HEK293 (cell line): ENCODE measurements at regions not wholly inside any gene's neighbourhood (a gene's known extent, or its start where the extent isn't known, plus 50 kb on each side); places are given as distances from the start of the nearest gene placed in this dataset.

ENCODE experiments used
- CTCF ChIA-PET: fragments of 350-600 bp; formaldehyde crosslinking; extraction: SDS; loops from one replicate; lab custom pipeline; 2021; ENCODE audit warnings: antibody characterized with exemption; lab: Yijun Ruan, JAX
- POLR2A ChIA-PET: fragments of 300-600 bp; formaldehyde crosslinking; extraction: SDS; loops from one replicate; lab custom pipeline; 2020; ENCODE audit warnings: antibody characterized with exemption, inconsistent platforms; lab: Yijun Ruan, JAX
- H3K27ac ChIP-seq: fragments of 200-500 bp; sonication (Bioruptor generic); 2 replicates; pipeline ENCODE4 v1.5.1; 2014; ENCODE audit warnings: low read depth, low read length, control low read depth, inconsistent platforms; ENCODE audit errors: extremely low read depth
- H3K36me3 ChIP-seq, 2 experiments: fragments of 200-500 bp in 1 of 2; sonication (Bioruptor generic) in 1 of 2; 1 replicate in 1 of 2; 2 replicates in 1 of 2; pipeline ENCODE4 v1.5.1; 2014 to 2017; ENCODE audit warnings: inconsistent platforms in 2 of 2, low read length in 2 of 2; ENCODE audit not compliant: control insufficient read depth in 2 of 2, insufficient read depth in 1 of 2
- H3K4me1 ChIP-seq: fragments of 200-500 bp; sonication (Bioruptor generic); 2 replicates; pipeline ENCODE4 v1.5.1; 2014; ENCODE audit warnings: mild to moderate bottlenecking, low read length, inconsistent platforms; ENCODE audit not compliant: control insufficient read depth, insufficient read depth
- H3K4me3 ChIP-seq: 2 replicates; pipeline ENCODE4 v1.5.1; 2011; ENCODE audit warnings: low read depth, mild to moderate bottlenecking, control low read depth, low read length, moderate library complexity
- H3K9me3 ChIP-seq: fragments of 200-500 bp; sonication (Bioruptor generic); 2 replicates; pipeline ENCODE4 v1.5.1; 2014; ENCODE audit warnings: low read depth, low read length, inconsistent platforms; ENCODE audit not compliant: control insufficient read depth, insufficient read depth
- HOXC10 ChIP-seq: sonication (generic); formaldehyde crosslinking; IDR thresholded peaks from 2 replicates; pipeline ENCODE4 v1.8.1; 2023; ENCODE audit warnings: mild to moderate bottlenecking, missing genetic modification reagents
- PRDM1 ChIP-seq: fragments of 450-650 bp; formaldehyde crosslinking; IDR thresholded peaks from 2 replicates; pipeline ENCODE4; 2016; ENCODE audit warnings: missing biosample characterization, missing genetic modification characterization
- SALL2 ChIP-seq: fragments of 450-650 bp; formaldehyde crosslinking; IDR thresholded peaks from 2 replicates; pipeline ENCODE4 v1.5.0; 2017; ENCODE audit warnings: missing biosample characterization, mild to moderate bottlenecking, missing genetic modification characterization, borderline replicate concordance
- TCF7L2 ChIP-seq: IDR thresholded peaks from 2 replicates; pipeline ENCODE4 v1.6.1; 2011; ENCODE audit warnings: low read depth, mild to moderate bottlenecking, inconsistent platforms, low read length, moderate library complexity, borderline replicate concordance
- ZNF146 ChIP-seq: fragments of 450-650 bp; formaldehyde crosslinking; IDR thresholded peaks from 2 replicates; pipeline ENCODE4 v1.5.1; 2016; ENCODE audit warnings: missing biosample characterization, missing genetic modification characterization
- ZNF202 ChIP-seq: fragments of 450-650 bp; formaldehyde crosslinking; IDR thresholded peaks from 2 replicates; pipeline ENCODE4 v1.5.1; 2016; ENCODE audit warnings: missing biosample characterization, missing genetic modification characterization, borderline replicate concordance
- ZNF223 ChIP-seq: fragments of 450-650 bp; formaldehyde crosslinking; IDR thresholded peaks from 2 replicates; pipeline ENCODE4 v1.5.1; 2016; ENCODE audit warnings: missing biosample characterization, missing genetic modification characterization
- ZNF23 ChIP-seq: fragments of 450-650 bp; formaldehyde crosslinking; IDR thresholded peaks from 2 replicates; pipeline ENCODE4 v1.5.1; 2016; ENCODE audit warnings: missing biosample characterization, missing genetic modification characterization, borderline replicate concordance
- ZNF292 ChIP-seq: fragments of 450-650 bp; formaldehyde crosslinking; IDR thresholded peaks from 2 replicates; pipeline ENCODE4 v1.5.1; 2016; ENCODE audit warnings: low read depth, missing biosample characterization, missing genetic modification characterization, borderline replicate concordance
- ZNF354C ChIP-seq: fragments of 450-650 bp; formaldehyde crosslinking; IDR thresholded peaks from 2 replicates; pipeline ENCODE4 v1.5.1; 2016; ENCODE audit warnings: missing biosample characterization, missing genetic modification characterization, low read depth, borderline replicate concordance
- ZNF366 ChIP-seq: fragments of 450-650 bp; formaldehyde crosslinking; conservative IDR thresholded peaks from 2 replicates; pipeline ENCODE4 v1.5.1; 2016; ENCODE audit warnings: missing biosample characterization, missing genetic modification characterization
- ZNF37A ChIP-seq: fragments of 450-650 bp; IDR thresholded peaks from 2 replicates; pipeline ENCODE4 v1.5.1; 2018; ENCODE audit warnings: missing biosample characterization, missing genetic modification characterization
- ZNF560 ChIP-seq: fragments of 450-650 bp; formaldehyde crosslinking; IDR thresholded peaks from 2 replicates; pipeline ENCODE4 v1.5.1; 2017; ENCODE audit warnings: missing biosample characterization, missing genetic modification characterization, borderline replicate concordance
- ZNF561 ChIP-seq: fragments of 450-650 bp; IDR thresholded peaks from 2 replicates; pipeline ENCODE4 v1.5.1; 2018; ENCODE audit warnings: missing biosample characterization, missing genetic modification characterization, borderline replicate concordance
- ZNF571 ChIP-seq: fragments of 450-650 bp; formaldehyde crosslinking; IDR thresholded peaks from 2 replicates; pipeline ENCODE4 v1.5.0; 2017; ENCODE audit warnings: missing biosample characterization, missing genetic modification characterization
- ZNF623 ChIP-seq: fragments of 450-650 bp; formaldehyde crosslinking; IDR thresholded peaks from 2 replicates; pipeline ENCODE4 v1.5.1; 2016; ENCODE audit warnings: missing biosample characterization, missing genetic modification characterization
- ZNF777 ChIP-seq: fragments of 450-650 bp; formaldehyde crosslinking; IDR thresholded peaks from 2 replicates; pipeline ENCODE4 v1.5.1; 2017; ENCODE audit warnings: missing biosample characterization, missing genetic modification characterization, borderline replicate concordance
- ZNF791 ChIP-seq: fragments of 450-650 bp; formaldehyde crosslinking; IDR thresholded peaks from 2 replicates; pipeline ENCODE4 v1.5.1; 2016; ENCODE audit warnings: missing biosample characterization, missing genetic modification characterization
- TF ChIP-seq, protein P1 (sequence below): fragments of 450-650 bp; formaldehyde crosslinking; IDR thresholded peaks from 2 replicates; pipeline ENCODE4 v1.5.1; 2016; ENCODE audit warnings: missing biosample characterization, missing genetic modification characterization
- TF ChIP-seq, protein P2 (sequence below): fragments of 450-650 bp; formaldehyde crosslinking; IDR thresholded peaks from 2 replicates; pipeline ENCODE4 v1.5.1; 2017; ENCODE audit warnings: missing biosample characterization, mild to moderate bottlenecking, missing genetic modification characterization, moderate library complexity
- TF ChIP-seq, protein P3 (sequence below): fragments of 450-650 bp; formaldehyde crosslinking; IDR thresholded peaks from 2 replicates; pipeline ENCODE4 v1.5.1; 2016; ENCODE audit warnings: missing biosample characterization, missing genetic modification characterization, borderline replicate concordance
- TF ChIP-seq, protein P4 (sequence below): fragments of 450-650 bp; formaldehyde crosslinking; conservative IDR thresholded peaks from 2 replicates; pipeline ENCODE4 v1.5.1; 2016; ENCODE audit warnings: low read depth, missing biosample characterization, missing genetic modification characterization

DNA sequence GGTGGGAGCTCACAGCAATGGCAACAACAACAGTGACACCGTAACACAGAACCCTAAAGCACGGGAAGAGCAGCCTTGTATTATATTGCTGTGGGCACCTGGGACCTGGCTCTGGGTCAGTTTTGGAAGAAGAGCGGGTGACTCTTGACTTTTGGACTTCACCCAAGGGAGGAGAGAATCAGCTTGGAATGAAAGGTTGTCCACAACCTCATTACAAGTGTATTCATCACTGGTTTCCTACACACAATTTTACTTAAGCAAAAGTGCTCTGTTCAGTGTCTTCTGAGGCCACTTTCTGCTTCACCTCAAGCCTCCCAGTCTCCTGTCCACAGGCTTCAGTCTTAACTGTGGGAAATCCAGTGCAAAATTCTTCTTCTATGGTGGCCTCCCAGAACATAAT is 263.8 kb downstream of the KCNE4 start:
- Histone ChIP-seq H3K36me3 (no peaks in the 10 kb centered on the region), H3K9me3 (no peaks in the 10 kb centered on the region), H3K4me3 (no peak overlapping the region), H3K4me1 (no peaks in the 10 kb centered on the region), H3K27ac (no peak overlapping the region)
- TF ChIP-seq ZNF202: no peak
- TF ChIP-seq ZNF623 (tag by site-specific recombination): no peak
- TF ChIP-seq ZNF791 (tag by site-specific recombination): no peak
- POLR2A ChIA-PET: interaction anchor here (0.7 kb wide), 1 partner anchor 344 kb away, joined by 3 read pairs; no protein-coding TSS in a partner anchor
- CTCF ChIA-PET: no interaction called here

DNA sequence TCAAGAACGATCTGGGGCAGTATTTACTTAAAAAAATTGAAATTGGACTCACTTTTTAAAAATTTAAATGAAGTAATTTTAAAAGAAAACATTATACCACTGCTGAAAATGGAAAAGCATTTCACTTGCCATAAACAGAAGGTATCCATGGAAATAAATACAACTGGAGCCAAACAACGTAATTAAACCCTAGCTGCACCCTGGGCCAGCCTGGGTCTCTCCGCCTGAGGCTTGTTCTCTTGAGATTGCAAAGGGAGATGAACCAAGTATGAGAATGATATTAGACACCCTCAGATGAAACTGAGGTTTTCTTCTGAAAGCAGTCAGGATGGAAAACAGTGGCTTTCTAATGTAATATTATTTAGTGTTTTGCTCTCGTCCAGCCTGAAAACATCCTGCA is 264.4 kb downstream of the KCNE4 start:
- ChIA-PET CTCF (no interaction called here), POLR2A (no interaction called here)
- Histone ChIP-seq H3K27ac (no peak overlapping the region), H3K9me3 (no peaks in the 10 kb centered on the region), H3K36me3 (no peaks in the 10 kb centered on the region), H3K4me1 (no peaks in the 10 kb centered on the region), H3K4me3 (no peak overlapping the region)
- TF ChIP-seq ZNF146 (tag by site-specific recombination) (no peak), HOXC10 (CRISPR knock-in tag) (no peak), ZNF561 (tag by site-specific recombination) (no peak), PRDM1 (no peak), SALL2 (tag by site-specific recombination) (no peak), ZNF223 (tag by site-specific recombination) (no peak), ZNF777 (tag by site-specific recombination) (no peak), ZNF292 (tag by site-specific recombination) (no peak)
- TF ChIP-seq, protein P1, sequence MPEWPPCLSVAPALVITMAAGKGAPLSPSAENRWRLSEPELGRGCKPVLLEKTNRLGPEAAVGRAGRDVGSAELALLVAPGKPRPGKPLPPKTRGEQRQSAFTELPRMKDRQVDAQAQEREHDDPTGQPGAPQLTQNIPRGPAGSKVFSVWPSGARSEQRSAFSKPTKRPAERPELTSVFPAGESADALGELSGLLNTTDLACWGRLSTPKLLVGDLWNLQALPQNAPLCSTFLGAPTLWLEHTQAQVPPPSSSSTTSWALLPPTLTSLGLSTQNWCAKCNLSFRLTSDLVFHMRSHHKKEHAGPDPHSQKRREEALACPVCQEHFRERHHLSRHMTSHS (tag by site-specific recombination): no peak
- TF ChIP-seq, protein P2, sequence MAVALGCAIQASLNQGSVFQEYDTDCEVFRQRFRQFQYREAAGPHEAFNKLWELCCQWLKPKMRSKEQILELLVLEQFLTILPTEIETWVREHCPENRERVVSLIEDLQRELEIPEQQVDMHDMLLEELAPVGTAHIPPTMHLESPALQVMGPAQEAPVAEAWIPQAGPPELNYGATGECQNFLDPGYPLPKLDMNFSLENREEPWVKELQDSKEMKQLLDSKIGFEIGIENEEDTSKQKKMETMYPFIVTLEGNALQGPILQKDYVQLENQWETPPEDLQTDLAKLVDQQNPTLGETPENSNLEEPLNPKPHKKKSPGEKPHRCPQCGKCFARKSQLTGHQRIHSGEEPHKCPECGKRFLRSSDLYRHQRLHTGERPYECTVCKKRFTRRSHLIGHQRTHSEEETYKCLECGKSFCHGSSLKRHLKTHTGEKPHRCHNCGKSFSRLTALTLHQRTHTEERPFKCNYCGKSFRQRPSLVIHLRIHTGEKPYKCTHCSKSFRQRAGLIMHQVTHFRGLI: no peak

DNA sequence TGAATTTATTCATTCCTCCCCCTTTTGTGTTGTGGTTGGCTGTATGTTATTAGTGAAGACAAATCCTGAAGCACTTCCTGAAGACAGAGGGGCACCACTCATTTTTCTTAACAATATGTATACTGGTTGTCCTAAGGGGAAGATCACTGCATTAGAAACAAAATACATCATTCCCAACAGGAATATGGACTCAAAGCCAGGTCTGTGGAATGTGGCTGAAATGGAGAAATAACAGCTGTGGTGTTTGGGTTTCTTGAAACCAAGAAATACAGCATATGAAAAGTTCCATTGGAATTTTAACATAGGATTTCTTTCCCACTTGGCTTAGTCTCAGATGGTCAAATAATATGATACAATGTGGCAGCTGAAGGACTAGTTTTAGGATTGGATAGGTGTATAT is 267.6 kb downstream of the KCNE4 start:
- Histone ChIP-seq H3K4me1 (no peaks in the 10 kb centered on the region), H3K9me3 (no peaks in the 10 kb centered on the region), H3K36me3 (no peaks in the 10 kb centered on the region), H3K4me3 (no peak overlapping the region), H3K27ac (no peak overlapping the region)
- ChIA-PET POLR2A (no interaction called here), CTCF (interaction anchor here (1.1 kb wide), 1 partner anchor 13 kb away, joined by 3 read pairs; no protein-coding TSS in a partner anchor)
- TF ChIP-seq ZNF366 (no peak), ZNF37A (tag by site-specific recombination) (no peak), HOXC10 (CRISPR knock-in tag) (no peak), TCF7L2 (no peak), ZNF571 (no peak), ZNF560 (no peak), ZNF354C (tag by site-specific recombination) (no peak), ZNF23 (tag by site-specific recombination) (no peak)
- TF ChIP-seq, protein P3, sequence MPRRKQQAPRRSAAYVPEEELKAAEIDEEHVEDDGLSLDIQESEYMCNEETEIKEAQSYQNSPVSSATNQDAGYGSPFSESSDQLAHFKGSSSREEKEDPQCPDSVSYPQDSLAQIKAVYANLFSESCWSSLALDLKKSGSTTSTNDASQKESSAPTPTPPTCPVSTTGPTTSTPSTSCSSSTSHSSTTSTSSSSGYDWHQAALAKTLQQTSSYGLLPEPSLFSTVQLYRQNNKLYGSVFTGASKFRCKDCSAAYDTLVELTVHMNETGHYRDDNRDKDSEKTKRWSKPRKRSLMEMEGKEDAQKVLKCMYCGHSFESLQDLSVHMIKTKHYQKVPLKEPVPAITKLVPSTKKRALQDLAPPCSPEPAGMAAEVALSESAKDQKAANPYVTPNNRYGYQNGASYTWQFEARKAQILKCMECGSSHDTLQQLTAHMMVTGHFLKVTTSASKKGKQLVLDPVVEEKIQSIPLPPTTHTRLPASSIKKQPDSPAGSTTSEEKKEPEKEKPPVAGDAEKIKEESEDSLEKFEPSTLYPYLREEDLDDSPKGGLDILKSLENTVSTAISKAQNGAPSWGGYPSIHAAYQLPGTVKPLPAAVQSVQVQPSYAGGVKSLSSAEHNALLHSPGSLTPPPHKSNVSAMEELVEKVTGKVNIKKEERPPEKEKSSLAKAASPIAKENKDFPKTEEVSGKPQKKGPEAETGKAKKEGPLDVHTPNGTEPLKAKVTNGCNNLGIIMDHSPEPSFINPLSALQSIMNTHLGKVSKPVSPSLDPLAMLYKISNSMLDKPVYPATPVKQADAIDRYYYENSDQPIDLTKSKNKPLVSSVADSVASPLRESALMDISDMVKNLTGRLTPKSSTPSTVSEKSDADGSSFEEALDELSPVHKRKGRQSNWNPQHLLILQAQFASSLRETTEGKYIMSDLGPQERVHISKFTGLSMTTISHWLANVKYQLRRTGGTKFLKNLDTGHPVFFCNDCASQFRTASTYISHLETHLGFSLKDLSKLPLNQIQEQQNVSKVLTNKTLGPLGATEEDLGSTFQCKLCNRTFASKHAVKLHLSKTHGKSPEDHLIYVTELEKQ (tag by site-specific recombination): no peak
- TF ChIP-seq, protein P4, sequence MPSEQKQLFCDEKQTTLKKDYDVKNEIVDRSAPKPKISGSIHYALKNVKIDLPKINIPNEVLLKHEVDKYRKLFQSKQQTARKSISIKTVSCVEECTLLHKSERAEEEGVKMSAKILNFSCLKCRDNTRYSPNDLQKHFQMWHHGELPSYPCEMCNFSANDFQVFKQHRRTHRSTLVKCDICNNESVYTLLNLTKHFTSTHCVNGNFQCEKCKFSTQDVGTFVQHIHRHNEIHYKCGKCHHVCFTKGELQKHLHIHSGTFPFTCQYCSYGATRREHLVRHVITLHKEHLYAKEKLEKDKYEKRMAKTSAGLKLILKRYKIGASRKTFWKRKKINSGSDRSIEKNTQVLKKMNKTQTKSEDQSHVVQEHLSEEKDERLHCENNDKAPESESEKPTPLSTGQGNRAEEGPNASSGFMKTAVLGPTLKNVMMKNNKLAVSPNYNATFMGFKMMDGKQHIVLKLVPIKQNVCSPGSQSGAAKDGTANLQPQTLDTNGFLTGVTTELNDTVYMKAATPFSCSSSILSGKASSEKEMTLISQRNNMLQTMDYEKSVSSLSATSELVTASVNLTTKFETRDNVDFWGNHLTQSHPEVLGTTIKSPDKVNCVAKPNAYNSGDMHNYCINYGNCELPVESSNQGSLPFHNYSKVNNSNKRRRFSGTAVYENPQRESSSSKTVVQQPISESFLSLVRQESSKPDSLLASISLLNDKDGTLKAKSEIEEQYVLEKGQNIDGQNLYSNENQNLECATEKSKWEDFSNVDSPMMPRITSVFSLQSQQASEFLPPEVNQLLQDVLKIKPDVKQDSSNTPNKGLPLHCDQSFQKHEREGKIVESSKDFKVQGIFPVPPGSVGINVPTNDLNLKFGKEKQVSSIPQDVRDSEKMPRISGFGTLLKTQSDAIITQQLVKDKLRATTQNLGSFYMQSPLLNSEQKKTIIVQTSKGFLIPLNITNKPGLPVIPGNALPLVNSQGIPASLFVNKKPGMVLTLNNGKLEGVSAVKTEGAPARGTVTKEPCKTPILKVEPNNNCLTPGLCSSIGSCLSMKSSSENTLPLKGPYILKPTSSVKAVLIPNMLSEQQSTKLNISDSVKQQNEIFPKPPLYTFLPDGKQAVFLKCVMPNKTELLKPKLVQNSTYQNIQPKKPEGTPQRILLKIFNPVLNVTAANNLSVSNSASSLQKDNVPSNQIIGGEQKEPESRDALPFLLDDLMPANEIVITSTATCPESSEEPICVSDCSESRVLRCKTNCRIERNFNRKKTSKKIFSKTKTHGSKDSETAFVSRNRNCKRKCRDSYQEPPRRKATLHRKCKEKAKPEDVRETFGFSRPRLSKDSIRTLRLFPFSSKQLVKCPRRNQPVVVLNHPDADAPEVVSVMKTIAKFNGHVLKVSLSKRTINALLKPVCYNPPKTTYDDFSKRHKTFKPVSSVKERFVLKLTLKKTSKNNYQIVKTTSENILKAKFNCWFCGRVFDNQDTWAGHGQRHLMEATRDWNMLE (tag by site-specific recombination): no peak
